ENCODE measurements at regions not wholly inside any gene's neighbourhood (a gene's known extent, or its start where the extent isn't known, plus 50 kb on each side); places are given as distances from the start of the nearest gene placed in this dataset.

DNA sequence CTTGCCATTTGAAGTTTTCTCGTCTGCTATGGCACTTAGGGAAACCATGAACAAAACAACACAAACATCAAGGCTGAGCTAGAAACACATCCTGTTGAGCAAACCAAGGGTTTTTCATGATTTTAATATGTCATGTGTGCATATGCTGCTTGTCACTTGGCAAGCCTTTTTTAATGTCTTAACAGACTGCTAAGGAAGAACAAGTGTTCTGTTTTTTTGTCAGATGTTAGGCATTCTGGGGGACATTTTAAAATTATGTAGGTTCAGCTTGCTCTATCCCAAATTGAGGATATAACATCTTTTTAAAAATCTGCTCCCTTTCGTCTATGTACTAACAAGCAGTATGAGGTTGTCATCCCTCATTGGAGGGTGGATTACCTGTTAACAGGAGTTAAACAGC is 150.3 kb downstream of the HTR1A start (continued):
- TF ChIP-seq RBM14 (IDR thresholded peaks at IDR 0.05; ENCODE audit: borderline replicate concordance, insufficient read depth, low read depth, low read length) (no peak), SPI1 (IDR thresholded peaks at IDR 0.05; ENCODE audit: borderline replicate concordance, low read depth, low read length) (no peak)
- TF ChIP-seq, protein P1, sequence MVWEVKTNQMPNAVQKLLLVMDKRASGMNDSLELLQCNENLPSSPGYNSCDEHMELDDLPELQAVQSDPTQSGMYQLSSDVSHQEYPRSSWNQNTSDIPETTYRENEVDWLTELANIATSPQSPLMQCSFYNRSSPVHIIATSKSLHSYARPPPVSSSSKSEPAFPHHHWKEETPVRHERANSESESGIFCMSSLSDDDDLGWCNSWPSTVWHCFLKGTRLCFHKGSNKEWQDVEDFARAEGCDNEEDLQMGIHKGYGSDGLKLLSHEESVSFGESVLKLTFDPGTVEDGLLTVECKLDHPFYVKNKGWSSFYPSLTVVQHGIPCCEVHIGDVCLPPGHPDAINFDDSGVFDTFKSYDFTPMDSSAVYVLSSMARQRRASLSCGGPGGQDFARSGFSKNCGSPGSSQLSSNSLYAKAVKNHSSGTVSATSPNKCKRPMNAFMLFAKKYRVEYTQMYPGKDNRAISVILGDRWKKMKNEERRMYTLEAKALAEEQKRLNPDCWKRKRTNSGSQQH (CRISPR knock-in tag; IDR thresholded peaks at IDR 0.05) = no peak

DNA sequence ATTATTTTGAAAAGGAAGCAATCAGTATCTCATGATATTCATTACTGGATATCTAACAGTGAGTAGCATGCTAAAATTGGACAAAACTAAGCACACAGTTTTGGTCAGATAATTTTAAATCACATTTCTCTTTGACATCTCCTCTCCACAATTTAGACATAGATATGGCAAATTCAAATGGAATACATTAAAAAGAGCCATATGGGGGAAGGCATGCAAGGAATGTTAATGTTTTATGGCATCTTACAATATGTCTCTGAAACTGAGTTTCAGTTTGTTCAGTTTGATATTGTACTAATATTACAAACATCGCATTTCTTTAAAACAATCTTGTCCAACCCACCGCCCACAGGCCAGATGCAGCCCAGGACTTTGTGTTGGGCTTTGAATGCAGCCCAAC is 151.0 kb downstream of the HTR1A start:
- TF ChIP-seq, protein P2, sequence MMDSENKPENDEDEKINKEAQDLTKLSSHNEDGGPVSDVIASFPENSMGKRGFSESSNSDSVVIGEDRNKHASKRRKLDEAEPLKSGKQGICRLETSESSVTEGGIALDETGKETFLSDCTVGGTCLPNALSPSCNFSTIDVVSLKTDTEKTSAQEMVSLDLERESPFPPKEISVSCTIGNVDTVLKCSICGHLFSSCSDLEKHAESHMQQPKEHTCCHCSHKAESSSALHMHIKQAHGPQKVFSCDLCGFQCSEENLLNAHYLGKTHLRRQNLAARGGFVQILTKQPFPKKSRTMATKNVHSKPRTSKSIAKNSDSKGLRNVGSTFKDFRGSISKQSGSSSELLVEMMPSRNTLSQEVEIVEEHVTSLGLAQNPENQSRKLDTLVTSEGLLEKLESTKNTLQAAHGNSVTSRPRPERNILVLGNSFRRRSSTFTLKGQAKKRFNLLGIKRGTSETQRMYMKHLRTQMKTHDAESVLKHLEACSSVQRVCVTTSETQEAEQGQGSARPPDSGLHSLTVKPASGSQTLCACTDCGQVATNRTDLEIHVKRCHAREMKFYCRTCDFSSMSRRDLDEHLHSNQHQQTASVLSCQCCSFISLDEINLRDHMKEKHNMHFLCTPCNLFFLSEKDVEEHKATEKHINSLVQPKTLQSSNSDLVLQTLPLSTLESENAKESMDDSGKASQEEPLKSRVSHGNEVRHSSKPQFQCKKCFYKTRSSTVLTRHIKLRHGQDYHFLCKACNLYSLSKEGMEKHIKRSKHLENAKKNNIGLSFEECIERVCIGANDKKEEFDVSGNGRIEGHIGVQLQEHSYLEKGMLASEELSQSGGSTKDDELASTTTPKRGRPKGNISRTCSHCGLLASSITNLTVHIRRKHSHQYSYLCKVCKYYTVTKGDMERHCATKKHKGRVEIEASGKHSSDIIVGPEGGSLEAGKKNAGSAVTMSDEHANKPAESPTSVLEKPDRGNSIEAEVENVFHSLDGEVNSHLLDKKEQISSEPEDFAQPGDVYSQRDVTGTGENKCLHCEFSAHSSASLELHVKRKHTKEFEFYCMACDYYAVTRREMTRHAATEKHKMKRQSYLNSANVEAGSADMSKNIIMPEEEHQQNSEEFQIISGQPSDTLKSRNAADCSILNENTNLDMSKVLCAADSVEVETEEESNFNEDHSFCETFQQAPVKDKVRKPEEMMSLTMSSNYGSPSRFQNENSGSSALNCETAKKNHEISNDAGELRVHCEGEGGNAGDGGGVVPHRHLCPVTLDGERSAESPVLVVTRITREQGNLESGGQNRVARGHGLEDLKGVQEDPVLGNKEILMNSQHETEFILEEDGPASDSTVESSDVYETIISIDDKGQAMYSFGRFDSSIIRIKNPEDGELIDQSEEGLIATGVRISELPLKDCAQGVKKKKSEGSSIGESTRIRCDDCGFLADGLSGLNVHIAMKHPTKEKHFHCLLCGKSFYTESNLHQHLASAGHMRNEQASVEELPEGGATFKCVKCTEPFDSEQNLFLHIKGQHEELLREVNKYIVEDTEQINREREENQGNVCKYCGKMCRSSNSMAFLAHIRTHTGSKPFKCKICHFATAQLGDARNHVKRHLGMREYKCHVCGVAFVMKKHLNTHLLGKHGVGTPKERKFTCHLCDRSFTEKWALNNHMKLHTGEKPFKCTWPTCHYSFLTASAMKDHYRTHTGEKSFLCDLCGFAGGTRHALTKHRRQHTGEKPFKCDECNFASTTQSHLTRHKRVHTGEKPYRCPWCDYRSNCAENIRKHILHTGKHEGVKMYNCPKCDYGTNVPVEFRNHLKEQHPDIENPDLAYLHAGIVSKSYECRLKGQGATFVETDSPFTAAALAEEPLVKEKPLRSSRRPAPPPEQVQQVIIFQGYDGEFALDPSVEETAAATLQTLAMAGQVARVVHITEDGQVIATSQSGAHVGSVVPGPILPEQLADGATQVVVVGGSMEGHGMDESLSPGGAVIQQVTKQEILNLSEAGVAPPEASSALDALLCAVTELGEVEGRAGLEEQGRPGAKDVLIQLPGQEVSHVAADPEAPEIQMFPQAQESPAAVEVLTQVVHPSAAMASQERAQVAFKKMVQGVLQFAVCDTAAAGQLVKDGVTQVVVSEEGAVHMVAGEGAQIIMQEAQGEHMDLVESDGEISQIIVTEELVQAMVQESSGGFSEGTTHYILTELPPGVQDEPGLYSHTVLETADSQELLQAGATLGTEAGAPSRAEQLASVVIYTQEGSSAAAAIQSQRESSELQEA (IDR thresholded peaks at IDR 0.05; ENCODE audit: low read depth) = no peak
- TF ChIP-seq ZNF431 (CRISPR knock-in tag; IDR thresholded peaks at IDR 0.05) (no peak), NCOA2 (IDR thresholded peaks at IDR 0.05; ENCODE audit: partially characterized antibody in 2 of 2) (no peak), DACH1 (IDR thresholded peaks at IDR 0.05; ENCODE audit: partially characterized antibody) (no peak), NEUROD1 (IDR thresholded peaks at IDR 0.05; ENCODE audit: borderline replicate concordance, low read depth, low read length, partially characterized antibody) (no peak)
- TF ChIP-seq, protein P3, sequence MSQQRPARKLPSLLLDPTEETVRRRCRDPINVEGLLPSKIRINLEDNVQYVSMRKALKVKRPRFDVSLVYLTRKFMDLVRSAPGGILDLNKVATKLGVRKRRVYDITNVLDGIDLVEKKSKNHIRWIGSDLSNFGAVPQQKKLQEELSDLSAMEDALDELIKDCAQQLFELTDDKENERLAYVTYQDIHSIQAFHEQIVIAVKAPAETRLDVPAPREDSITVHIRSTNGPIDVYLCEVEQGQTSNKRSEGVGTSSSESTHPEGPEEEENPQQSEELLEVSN (IDR thresholded peaks at IDR 0.05; ENCODE audit: borderline replicate concordance in 1 of 2, extremely low read depth in 1 of 2, insufficient read depth in 1 of 2, insufficient read length in 1 of 2, low read depth in 1 of 2, low read length in 1 of 2, poor library complexity in 1 of 2, severe bottlenecking in 1 of 2) = no peak
- intact Hi-C loops (cut with micrococcal nuclease) = no loop called here
- no peak for DNase-seq (ENCODE audit: extremely low read depth in 1 of 4, low spot score in 3 of 4)
- ChIA-PET POLR2A (no interaction called here), CTCF (ENCODE audit: low intra/inter-chr PET ratio) (no interaction called here)
- no peaks in the 10 kb centered on the region for H4K20me1 ChIP-seq (replicated peaks; ENCODE audit: control insufficient read depth, insufficient read depth, low read length)
- BruUV-seq (replicated peaks) = no TSS peak
- H2AFZ ChIP-seq (ENCODE audit: low read depth, low read length) = no peak overlapping the region
- no peak for ATAC-seq
- no peaks in the 10 kb centered on the region for H3K36me3 ChIP-seq (ENCODE audit: control insufficient read depth, insufficient read depth, low read length)
- in situ Hi-C loops (cut with MboI) = no loop called here
- no peak overlapping the region for H3K4me3 ChIP-seq
- H3K4me1 ChIP-seq (replicated peaks in 1 of 2; ENCODE audit: control insufficient read depth in 2 of 2, insufficient read depth in 2 of 2, low read length in 2 of 2) = no peaks in the 10 kb centered on the region
- WGBS (ENCODE audit: insufficient coverage, low coverage, missing lambda C conversion rate) = 0% methylated on average over 2 of the region's 2 CpGs
- no peak for FAIRE-seq
- no peaks in the 10 kb centered on the region for H3K9me3 ChIP-seq (replicated peaks; ENCODE audit: control insufficient read depth, insufficient read depth, low read depth, low read length)
- H3K9me1 ChIP-seq (ENCODE audit: control insufficient read depth, insufficient read depth, low read length) = no peaks in the 10 kb centered on the region
- no peaks in the 10 kb centered on the region for H3K79me2 ChIP-seq (ENCODE audit: control insufficient read depth, insufficient read depth, low read length)
- H3K27me3 ChIP-seq (ENCODE audit: control insufficient read depth in 2 of 2, insufficient read depth in 2 of 2, low read length in 2 of 2) = no peaks in the 10 kb centered on the region
- no peak overlapping the region for H3K27ac ChIP-seq (ENCODE audit: extremely low read depth, low read depth, low read length)
- H3K4me2 ChIP-seq (ENCODE audit: insufficient read depth, low read length) = no peak overlapping the region
- no peak overlapping the region for H3K9ac ChIP-seq (ENCODE audit: insufficient read depth in 1 of 2, low read depth in 2 of 2, low read length in 2 of 2)

Data from K562 (cell line).